Activated naive CD4-positive, alpha-beta T cell treated with anti-CD3 and anti-CD28 coated beads for 36 hours (primary cell): ENCODE measurements at regions not wholly inside any gene's neighbourhood (a gene's known extent, or its start where the extent isn't known, plus 50 kb on each side); places are given as distances from the start of the nearest gene placed in this dataset.
"Not testable (repeated sequence)": the region's sequence is repeated elsewhere in the genome, so short reads cannot be mapped to it uniquely, and the experiment has no call there.

Source experiments
- CTCF ChIA-PET: fragments of 350-600 bp; sonication (Branson Sonifier 250); formaldehyde crosslinking; loops from one replicate; lab custom pipeline; 2021; ENCODE audit warnings: antibody characterized with exemption; lab: Charles Lee
- DNase-seq: peaks from one replicate; pipeline ENCODE4 v3.0.0-alpha.2; 2020
- H3K27ac Mint-ChIP-seq: one replicate; pipeline ENCODE4 v1.8.0; 2021; ENCODE audit warnings: mild to moderate bottlenecking, mixed read lengths
- H3K27me3 Mint-ChIP-seq: one replicate; pipeline ENCODE4 v1.8.0; 2021; ENCODE audit warnings: low read depth, mixed read lengths
- H3K36me3 Mint-ChIP-seq: one replicate; pipeline ENCODE4 v1.8.0; 2021; ENCODE audit warnings: low read depth, mixed read lengths
- H3K4me1 Mint-ChIP-seq: one replicate; pipeline ENCODE4 v1.8.0; 2021; ENCODE audit warnings: low read depth, mixed read lengths
- H3K4me3 Mint-ChIP-seq: one replicate; pipeline ENCODE4 v1.8.0; 2021; ENCODE audit warnings: mild to moderate bottlenecking, moderate library complexity, mixed read lengths
- H3K9me3 Mint-ChIP-seq: one replicate; pipeline ENCODE4 v1.8.0; 2021; ENCODE audit warnings: mixed read lengths
- intact Hi-C: fragments of 100-400 bp; cut with micrococcal nuclease; formaldehyde crosslinking; loops from one replicate; pipeline ENCODE4 v1.15.1; 2023

DNA sequence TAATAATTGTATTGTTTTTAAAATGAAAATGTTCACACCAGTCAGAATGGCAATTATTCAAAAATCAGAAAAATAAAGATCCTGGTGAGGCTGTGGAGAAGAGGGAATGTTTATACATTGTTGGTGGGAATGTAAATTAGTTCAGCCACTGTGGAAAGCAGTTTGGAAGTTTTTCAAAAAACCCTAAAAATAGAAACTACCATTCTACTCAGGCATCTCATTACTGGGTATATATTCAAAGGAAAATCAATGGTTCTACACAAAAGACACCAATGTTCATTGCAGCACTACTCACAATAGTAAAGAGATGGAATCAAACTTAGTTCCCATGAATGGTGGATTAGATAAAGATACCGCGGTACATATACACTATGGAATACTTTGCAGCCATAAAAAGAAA, 461.5 kb upstream of the ADGRB3 start:
- H3K4me3 Mint-ChIP-seq: no peak overlapping the region
- peaks cover 2% of the 10 kb centered on the region for H3K9me3 Mint-ChIP-seq
- no peaks in the 10 kb centered on the region for H3K36me3 Mint-ChIP-seq
- no peak overlapping the region for H3K27ac Mint-ChIP-seq
- intact Hi-C loops: no loop called here
- no peaks in the 10 kb centered on the region for H3K4me1 Mint-ChIP-seq
- CTCF ChIA-PET: no interaction called here
- no peaks in the 10 kb centered on the region for H3K27me3 Mint-ChIP-seq
- DNase-seq: no peak

- Mint-ChIP-seq H3K9me3 (peaks cover 2% of the 10 kb centered on the region), H3K4me1 (no peaks in the 10 kb centered on the region), H3K27me3 (no peaks in the 10 kb centered on the region), H3K27ac (no peak overlapping the region), H3K36me3 (no peaks in the 10 kb centered on the region), H3K4me3 (no peak overlapping the region)
- CTCF ChIA-PET: no interaction called here
- no peak for DNase-seq
- intact Hi-C loops: no loop called here
Measured at GRCh38 chr6:68169922-68170321, 465.2 kb upstream of the ADGRB3 start.

DNA sequence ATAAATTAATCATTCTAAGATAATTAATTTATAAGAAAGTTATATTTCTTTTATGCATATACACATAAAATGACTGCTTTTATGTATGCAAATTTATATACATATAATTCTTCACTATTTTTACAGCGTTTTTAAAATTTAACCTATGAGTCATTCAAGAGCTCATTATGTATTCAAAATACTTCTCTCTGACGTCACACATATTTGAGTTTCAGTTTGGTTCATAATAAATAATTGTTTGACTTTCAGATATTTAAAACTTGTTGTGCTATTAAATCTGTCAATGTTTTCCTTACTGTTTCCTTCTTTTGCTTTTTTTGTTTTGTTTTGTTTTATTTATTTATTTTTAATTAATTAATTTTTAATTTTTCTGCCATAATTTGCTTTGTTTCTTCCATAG, 467.5 kb upstream of the ADGRB3 start:
- H3K4me1 Mint-ChIP-seq: no peaks in the 10 kb centered on the region
- H3K4me3 Mint-ChIP-seq: no peak overlapping the region
- no peaks in the 10 kb centered on the region for H3K36me3 Mint-ChIP-seq
- no peak overlapping the region for H3K27ac Mint-ChIP-seq
- intact Hi-C loops: no loop called here
- no peaks in the 10 kb centered on the region for H3K27me3 Mint-ChIP-seq
- no peak for DNase-seq
- H3K9me3 Mint-ChIP-seq: peaks cover 4% of the 10 kb centered on the region
- CTCF ChIA-PET: no interaction called here

GRCh38 chr6:68160812-68161211, 474.3 kb upstream of the ADGRB3 start:
- H3K36me3 Mint-ChIP-seq, H3K9me3 Mint-ChIP-seq, DNase-seq, intact Hi-C loops, H3K27me3 Mint-ChIP-seq, H3K27ac Mint-ChIP-seq, H3K4me3 Mint-ChIP-seq, H3K4me1 Mint-ChIP-seq, CTCF ChIA-PET: not testable (repeated sequence)

GRCh38 chr6:68160348-68160747, 474.7 kb upstream of the ADGRB3 start:
- H3K36me3 Mint-ChIP-seq: no peaks in the 10 kb centered on the region
- CTCF ChIA-PET: no interaction called here
- intact Hi-C loops: no loop called here

DNA sequence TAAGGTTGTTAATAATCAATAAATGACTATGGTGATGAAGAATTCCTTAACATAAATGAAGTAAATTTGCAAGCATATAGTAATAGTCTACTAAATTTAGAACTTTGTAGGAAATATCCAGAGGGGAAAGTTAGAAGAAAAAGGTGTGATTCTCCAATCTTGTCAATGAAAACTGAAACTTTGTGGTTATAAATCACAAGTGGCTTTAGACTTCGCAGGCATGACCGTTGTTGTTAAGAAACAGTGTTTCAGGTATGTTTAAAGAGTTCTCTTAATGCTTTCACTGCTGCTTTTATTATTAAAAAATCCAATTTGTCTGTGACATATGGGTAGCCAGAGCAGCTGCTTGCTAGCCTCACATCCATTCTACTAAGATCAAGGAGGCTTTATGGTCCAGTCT, 475.6 kb upstream of the ADGRB3 start:
- no peak overlapping the region for H3K4me3 Mint-ChIP-seq
- CTCF ChIA-PET: no interaction called here
- H3K27ac Mint-ChIP-seq: no peak overlapping the region
- no peaks in the 10 kb centered on the region for H3K4me1 Mint-ChIP-seq
- peaks cover 8% of the 10 kb centered on the region for H3K9me3 Mint-ChIP-seq
- intact Hi-C loops: no loop called here
- DNase-seq: no peak
- no peaks in the 10 kb centered on the region for H3K36me3 Mint-ChIP-seq
- H3K27me3 Mint-ChIP-seq: no peaks in the 10 kb centered on the region

More at GRCh38 chr6:68160348-68160747, 474.7 kb upstream of the ADGRB3 start:
- no peaks in the 10 kb centered on the region for H3K27me3 Mint-ChIP-seq
- no peaks in the 10 kb centered on the region for H3K4me1 Mint-ChIP-seq
- H3K4me3 Mint-ChIP-seq: no peak overlapping the region
- H3K27ac Mint-ChIP-seq: no peak overlapping the region
- no peak for DNase-seq
- H3K9me3 Mint-ChIP-seq: peaks cover 8% of the 10 kb centered on the region

DNA sequence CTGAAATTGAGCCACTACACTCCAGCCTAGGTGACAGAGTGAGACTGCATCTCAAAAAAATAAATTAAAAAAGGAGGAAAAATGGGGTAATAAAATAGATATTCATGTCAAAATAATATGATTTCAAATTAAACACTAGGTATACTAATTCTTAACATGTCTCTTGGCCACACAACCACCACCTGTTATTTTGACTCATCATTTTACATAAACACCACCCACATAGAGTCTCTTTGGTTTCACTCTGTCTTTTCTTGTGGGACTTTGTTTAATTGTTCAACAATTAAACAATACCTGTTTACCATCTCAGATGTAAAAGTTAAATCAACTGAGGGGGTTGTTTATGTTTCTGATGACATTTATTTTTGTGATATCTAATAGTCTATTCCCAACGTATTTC, 476.8 kb upstream of the ADGRB3 start:
- no peak overlapping the region for H3K4me3 Mint-ChIP-seq
- H3K9me3 Mint-ChIP-seq: peaks cover 11% of the 10 kb centered on the region
- H3K4me1 Mint-ChIP-seq: no peaks in the 10 kb centered on the region
- no peak overlapping the region for H3K27ac Mint-ChIP-seq
- H3K27me3 Mint-ChIP-seq: no peaks in the 10 kb centered on the region
- CTCF ChIA-PET: no interaction called here
- no peaks in the 10 kb centered on the region for H3K36me3 Mint-ChIP-seq
- intact Hi-C loops: no loop called here
- DNase-seq: no peak

DNA sequence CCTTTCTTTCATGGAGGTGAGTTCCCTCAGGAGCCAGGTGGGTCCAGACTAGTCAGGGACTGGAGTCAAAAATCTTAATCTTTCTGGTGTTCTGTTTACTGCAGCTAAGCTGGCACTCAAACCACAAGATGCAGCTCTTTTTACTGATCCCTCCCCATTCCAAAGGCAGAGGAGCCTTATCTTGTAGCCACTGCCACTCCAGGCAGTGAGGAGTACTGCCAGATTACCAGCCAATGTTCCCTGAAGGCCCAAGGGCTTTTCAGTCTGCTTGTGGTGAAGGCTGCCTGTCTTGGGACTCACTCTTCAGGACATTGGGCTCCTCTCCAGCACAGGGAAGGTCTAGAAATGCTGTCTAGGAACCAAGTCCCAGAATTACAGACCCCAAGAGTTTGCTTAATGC, 490.4 kb upstream of the ADGRB3 start:
- H3K27ac Mint-ChIP-seq: no peak overlapping the region
- H3K27me3 Mint-ChIP-seq: no peaks in the 10 kb centered on the region
- no peaks in the 10 kb centered on the region for H3K4me1 Mint-ChIP-seq
- CTCF ChIA-PET: no interaction called here
- H3K4me3 Mint-ChIP-seq: no peak overlapping the region
- peaks cover 19% of the 10 kb centered on the region for H3K9me3 Mint-ChIP-seq
- DNase-seq: no peak
- intact Hi-C loops: no loop called here
- no peaks in the 10 kb centered on the region for H3K36me3 Mint-ChIP-seq

DNA sequence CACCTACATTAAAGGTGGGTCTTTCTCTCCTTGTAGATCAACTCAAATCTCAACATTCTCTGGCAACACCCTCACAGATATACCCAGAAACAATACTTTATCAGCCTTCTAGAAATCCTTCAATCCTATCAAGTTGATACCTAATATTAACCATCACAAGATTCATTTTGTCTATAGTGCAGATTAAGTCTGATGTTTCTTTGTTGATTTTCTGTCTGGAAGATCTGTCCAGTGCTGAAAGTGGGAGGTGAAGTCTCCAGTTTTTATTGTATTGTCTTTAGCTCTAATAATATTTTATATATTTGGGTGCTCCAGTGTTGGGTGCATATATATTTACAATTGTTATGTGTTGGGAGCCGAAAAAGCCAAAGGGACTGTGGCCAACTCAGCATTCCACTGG, 493.9 kb upstream of the ADGRB3 start:
- Mint-ChIP-seq H3K27ac (no peak overlapping the region), H3K4me1 (no peaks in the 10 kb centered on the region), H3K9me3 (peaks cover 13% of the 10 kb centered on the region), H3K36me3 (no peaks in the 10 kb centered on the region), H3K4me3 (no peak overlapping the region), H3K27me3 (no peaks in the 10 kb centered on the region)
- DNase-seq: no peak
- intact Hi-C loops: no loop called here
- CTCF ChIA-PET: no interaction called here

DNA sequence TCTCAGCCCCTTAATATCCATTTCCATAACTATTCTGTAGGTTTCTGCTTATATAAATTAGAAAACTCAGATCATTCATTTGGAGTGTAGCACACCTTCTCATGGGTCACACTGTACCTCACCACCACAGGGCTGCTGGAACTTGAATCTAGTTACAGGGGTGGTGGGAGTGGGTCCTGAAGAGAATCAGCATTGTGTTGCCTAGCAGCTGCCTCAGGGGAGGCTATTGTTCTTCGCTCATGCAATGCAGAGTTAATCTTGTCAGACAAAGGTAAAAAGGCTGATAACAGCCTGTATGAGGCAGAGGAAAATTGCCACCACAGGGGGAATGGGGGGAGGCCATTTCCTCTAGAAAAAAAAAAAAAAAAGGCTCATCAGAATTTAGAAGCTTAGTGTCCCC, 496.0 kb upstream of the ADGRB3 start:
- Mint-ChIP-seq H3K4me1 (no peaks in the 10 kb centered on the region), H3K9me3 (peaks cover 13% of the 10 kb centered on the region), H3K27ac (no peak overlapping the region), H3K36me3 (no peaks in the 10 kb centered on the region), H3K27me3 (no peaks in the 10 kb centered on the region), H3K4me3 (no peak overlapping the region)
- CTCF ChIA-PET: no interaction called here
- intact Hi-C loops: no loop called here
- no peak for DNase-seq

GRCh38 chr6:68134796-68135195, 500.3 kb upstream of the ADGRB3 start:
- H3K4me1 Mint-ChIP-seq: no peaks in the 10 kb centered on the region
- no peak for DNase-seq
- intact Hi-C loops: no loop called here
- H3K27me3 Mint-ChIP-seq: no peaks in the 10 kb centered on the region
- H3K36me3 Mint-ChIP-seq: no peaks in the 10 kb centered on the region
- H3K27ac Mint-ChIP-seq: no peak overlapping the region
- CTCF ChIA-PET: no interaction called here
- peaks cover 6% of the 10 kb centered on the region for H3K9me3 Mint-ChIP-seq
- H3K4me3 Mint-ChIP-seq: no peak overlapping the region

DNA sequence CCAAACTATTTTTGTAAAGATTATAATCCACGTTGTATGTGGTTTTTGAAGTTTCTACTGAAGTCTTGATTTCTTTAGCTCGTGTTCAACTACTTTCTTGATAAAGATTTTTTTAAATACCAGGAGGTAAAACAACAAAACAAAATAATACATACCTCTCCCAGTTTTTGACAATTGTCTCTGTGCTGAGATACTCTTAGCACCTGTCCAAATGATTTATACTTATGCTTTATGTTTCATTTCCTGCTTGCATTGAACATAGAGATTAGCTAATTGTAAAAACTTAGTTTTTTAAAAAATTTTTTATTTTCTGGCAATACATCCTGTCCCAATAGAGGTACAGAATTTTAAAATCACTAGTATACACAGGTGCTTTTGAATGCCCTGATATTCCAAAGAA, 506.9 kb upstream of the ADGRB3 start:
- intact Hi-C loops: no loop called here
- Mint-ChIP-seq H3K27ac (no peak overlapping the region), H3K4me3 (no peak overlapping the region), H3K27me3 (no peaks in the 10 kb centered on the region), H3K9me3 (peaks cover 6% of the 10 kb centered on the region), H3K4me1 (no peaks in the 10 kb centered on the region), H3K36me3 (no peaks in the 10 kb centered on the region)
- DNase-seq: no peak
- CTCF ChIA-PET: no interaction called here

GRCh38 chr6:68127074-68127473, 508.0 kb upstream of the ADGRB3 start:
- CTCF ChIA-PET: no interaction called here
- H3K27me3 Mint-ChIP-seq: no peaks in the 10 kb centered on the region
- no peak overlapping the region for H3K27ac Mint-ChIP-seq
- no peaks in the 10 kb centered on the region for H3K36me3 Mint-ChIP-seq
- intact Hi-C loops: no loop called here
- no peaks in the 10 kb centered on the region for H3K4me1 Mint-ChIP-seq
- peaks cover 12% of the 10 kb centered on the region for H3K9me3 Mint-ChIP-seq
- no peak overlapping the region for H3K4me3 Mint-ChIP-seq
- no peak for DNase-seq
